ENCODE measurements at regions not wholly inside any gene's neighbourhood (a gene's known extent, or its start where the extent isn't known, plus 50 kb on each side); places are given as distances from the start of the nearest gene placed in this dataset.
"Not testable (repeated sequence)": the region's sequence is repeated elsewhere in the genome, so short reads cannot be mapped to it uniquely, and the experiment has no call there.

DNA sequence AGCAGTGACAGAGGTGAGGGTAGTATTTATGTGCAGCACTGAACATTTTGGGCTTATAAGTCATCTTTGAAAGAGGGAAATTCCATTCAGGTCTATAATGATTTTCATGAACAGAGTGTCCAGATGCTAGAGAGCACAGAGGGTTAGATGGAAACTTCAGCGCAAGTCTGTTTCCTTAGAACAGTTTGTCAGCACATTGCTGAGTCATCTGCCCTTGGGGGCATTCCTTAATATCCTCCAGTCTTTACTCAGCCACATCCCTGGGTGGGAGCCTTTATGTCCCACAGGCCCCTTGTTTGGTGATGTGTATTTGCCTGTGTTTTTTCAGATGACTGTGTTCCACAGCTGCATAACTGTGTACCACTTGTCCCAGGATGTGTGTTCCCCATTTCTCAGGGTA, 138.5 kb upstream of the S1PR3 start:
- Mint-ChIP-seq H3K4me1 (ENCODE audit: low read depth in 2 of 2) (no peaks in the 10 kb centered on the region), H3K9me3 (peaks cover 3 to 7% of the 10 kb centered on the region in 2 donors), H3K36me3 (ENCODE audit: insufficient read depth) (no peaks in the 10 kb centered on the region), H3K27ac (no peak overlapping the region), H3K4me3 (no peak overlapping the region), H3K27me3 (peaks cover 24 to 45% of the 10 kb centered on the region in 2 donors)
- DNase-seq (no peak), ATAC-seq (replicated peaks) (no peak)

DNA sequence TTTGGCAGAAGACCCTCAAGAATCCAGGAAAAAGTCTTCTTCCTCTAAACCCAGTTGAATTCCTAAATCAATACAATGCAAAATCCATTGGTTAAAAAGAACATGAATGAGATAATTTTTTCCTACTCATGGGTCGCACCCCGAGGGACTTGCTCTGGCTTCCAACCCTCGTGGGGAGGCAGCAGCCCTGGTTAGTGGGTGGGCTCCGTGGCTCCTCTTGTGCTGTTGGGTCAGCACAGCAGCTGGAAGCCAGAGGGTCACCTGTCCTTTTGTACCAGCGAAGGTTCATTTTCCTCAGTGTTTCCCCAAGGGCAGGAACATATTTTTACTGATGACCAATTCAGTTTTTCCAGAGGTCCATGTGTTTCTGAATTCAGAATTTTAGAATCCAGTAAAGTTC, 120.6 kb upstream of the S1PR3 start:
- H3K27me3 Mint-ChIP-seq: peaks cover 6 to 7% of the 10 kb centered on the region in 2 donors
- ATAC-seq (replicated peaks): no peak

DNA sequence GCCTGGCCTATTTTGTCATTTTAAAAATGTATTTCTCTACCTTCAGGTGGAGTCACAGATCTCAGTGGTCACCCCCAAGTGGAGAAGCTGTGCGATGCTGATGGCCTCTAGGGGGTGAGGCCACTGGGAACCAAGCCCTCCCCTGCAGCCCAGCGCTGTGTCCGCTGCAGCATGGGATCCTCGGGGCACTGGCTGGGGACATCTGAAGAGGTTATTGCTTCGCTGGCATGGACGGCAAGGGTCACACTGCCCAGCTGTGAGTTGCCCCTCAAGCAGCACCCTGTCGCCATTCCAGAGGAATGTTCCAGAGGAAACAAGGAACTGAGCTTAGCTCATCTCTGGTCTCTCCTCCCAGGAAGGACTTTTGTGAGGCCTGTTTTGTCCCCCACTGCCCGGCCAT, 119.6 kb upstream of the S1PR3 start:
- peaks cover 6 to 7% of the 10 kb centered on the region in 2 donors for H3K27me3 Mint-ChIP-seq
- no peak for DNase-seq
- no peaks in the 10 kb centered on the region for H3K36me3 Mint-ChIP-seq (ENCODE audit: insufficient read depth)
- H3K4me1 Mint-ChIP-seq (ENCODE audit: low read depth in 2 of 2): no peaks in the 10 kb centered on the region
- ATAC-seq (replicated peaks): no peak
- no peak overlapping the region for H3K27ac Mint-ChIP-seq
- H3K4me3 Mint-ChIP-seq: no peak overlapping the region
- peaks cover 0 to 6% of the 10 kb centered on the region in 2 donors for H3K9me3 Mint-ChIP-seq

More for the DNA sequence above, 120.6 kb upstream of the S1PR3 start:
- Mint-ChIP-seq H3K27ac (no peak overlapping the region), H3K4me3 (no peak overlapping the region), H3K9me3 (peaks cover 0 to 6% of the 10 kb centered on the region in 2 donors), H3K4me1 (ENCODE audit: low read depth in 2 of 2) (no peaks in the 10 kb centered on the region), H3K36me3 (ENCODE audit: insufficient read depth) (no peaks in the 10 kb centered on the region)
- DNase-seq: no peak

GRCh38 chr9:88872192-88872946, 118.9 kb upstream of the S1PR3 start:
- Mint-ChIP-seq H3K27me3 (peaks cover 7 to 9% of the 10 kb centered on the region in 2 donors), H3K4me3 (no peak overlapping the region), H3K36me3 (ENCODE audit: insufficient read depth) (no peaks in the 10 kb centered on the region), H3K4me1 (ENCODE audit: low read depth in 2 of 2) (no peaks in the 10 kb centered on the region), H3K27ac (no peak overlapping the region), H3K9me3 (peaks cover 0 to 6% of the 10 kb centered on the region in 2 donors)
- ATAC-seq (replicated peaks) (no peak), DNase-seq (no peak)

- Mint-ChIP-seq H3K4me1 (ENCODE audit: low read depth in 2 of 2) (no peaks in the 10 kb centered on the region), H3K27ac (no peak overlapping the region), H3K36me3 (ENCODE audit: insufficient read depth) (no peaks in the 10 kb centered on the region), H3K4me3 (no peak overlapping the region), H3K27me3 (peaks cover 15 to 16% of the 10 kb centered on the region in 2 donors), H3K9me3 (peaks cover 0 to 6% of the 10 kb centered on the region in 2 donors)
- DNase-seq: no peak
- no peak for ATAC-seq (replicated peaks)
Measured at GRCh38 chr9:88873635-88874034, 117.6 kb upstream of the S1PR3 start.

DNA sequence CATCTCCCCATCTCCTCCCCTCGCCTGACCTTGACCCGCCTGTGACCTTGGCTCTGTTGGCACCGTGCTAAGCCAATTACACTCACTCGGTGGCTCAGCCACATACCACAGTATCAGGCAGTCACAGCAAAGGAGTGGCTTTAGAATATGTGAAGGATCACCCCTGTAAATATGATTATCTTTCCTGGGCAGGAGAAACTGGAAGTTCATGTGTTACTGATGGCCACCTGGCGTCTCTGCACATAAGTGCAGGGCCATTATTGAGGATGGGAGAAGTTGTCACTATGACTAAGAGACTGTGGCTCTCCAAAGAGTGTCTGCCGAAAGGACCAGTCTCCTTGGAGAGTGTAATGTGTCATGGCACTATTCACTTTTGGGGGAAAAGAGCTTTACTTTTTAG, 116.9 kb upstream of the S1PR3 start:
- no peaks in the 10 kb centered on the region for H3K36me3 Mint-ChIP-seq (ENCODE audit: insufficient read depth)
- H3K27ac Mint-ChIP-seq: no peak overlapping the region
- H3K27me3 Mint-ChIP-seq: peaks cover 9 to 11% of the 10 kb centered on the region in 2 donors
- DNase-seq: no peak
- no peaks in the 10 kb centered on the region for H3K4me1 Mint-ChIP-seq (ENCODE audit: low read depth in 2 of 2)
- no peak overlapping the region for H3K4me3 Mint-ChIP-seq
- no peak for ATAC-seq (replicated peaks)
- H3K9me3 Mint-ChIP-seq: peaks cover 0 to 1% of the 10 kb centered on the region in 2 donors

- DNase-seq (no peak), ATAC-seq (replicated peaks) (no peak)
- Mint-ChIP-seq H3K27me3 (peaks cover 8 to 9% of the 10 kb centered on the region in 2 donors), H3K4me3 (no peak overlapping the region), H3K9me3 (no peaks in the 10 kb centered on the region), H3K27ac (no peak overlapping the region), H3K4me1 (ENCODE audit: low read depth in 2 of 2) (no peaks in the 10 kb centered on the region), H3K36me3 (ENCODE audit: insufficient read depth) (no peaks in the 10 kb centered on the region)
Measured at GRCh38 chr9:88875400-88876120, 115.7 kb upstream of the S1PR3 start.

GRCh38 chr9:88880199-88880598, 111.1 kb upstream of the S1PR3 start:
- ATAC-seq (replicated peaks) (no peak), DNase-seq (no peak)
- no peaks in the 10 kb centered on the region for H3K36me3 Mint-ChIP-seq (ENCODE audit: insufficient read depth)
- no peak overlapping the region for H3K4me3 Mint-ChIP-seq
- H3K4me1 Mint-ChIP-seq (ENCODE audit: low read depth in 2 of 2): no peaks in the 10 kb centered on the region
- H3K27ac Mint-ChIP-seq: no peak overlapping the region
- H3K27me3 Mint-ChIP-seq: peaks cover 8 to 9% of the 10 kb centered on the region in 2 donors
- peaks cover 2 to 6% of the 10 kb centered on the region in 2 donors for H3K9me3 Mint-ChIP-seq

DNA sequence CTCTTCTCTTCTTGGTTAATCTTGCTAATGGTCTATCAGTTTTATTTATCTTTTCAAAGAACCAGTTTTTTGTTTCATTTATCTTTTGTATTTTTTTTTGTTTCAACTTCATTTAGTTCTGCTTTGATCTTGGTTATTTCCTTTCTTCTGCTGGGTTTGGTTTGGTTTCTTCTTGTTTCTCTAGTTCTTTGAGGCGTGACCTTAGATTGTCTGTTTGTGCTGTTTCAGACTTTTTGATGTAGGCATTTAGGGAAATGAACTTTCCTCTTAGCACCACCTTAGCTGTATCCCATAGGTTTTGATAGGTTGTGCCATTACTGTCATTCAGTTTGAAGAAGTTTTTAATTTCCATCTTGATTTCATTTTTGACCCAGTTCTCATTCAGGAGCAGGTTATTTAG, 107.0 kb upstream of the S1PR3 start:
- not testable (repeated sequence) for H3K27ac Mint-ChIP-seq; DNase-seq; H3K9me3 Mint-ChIP-seq; H3K4me3 Mint-ChIP-seq; H3K36me3 Mint-ChIP-seq (ENCODE audit: insufficient read depth); ATAC-seq (replicated peaks); H3K4me1 Mint-ChIP-seq (ENCODE audit: low read depth in 2 of 2)
- peaks cover 7 to 10% of the 10 kb centered on the region in 2 donors for H3K27me3 Mint-ChIP-seq

- H3K4me1 Mint-ChIP-seq (ENCODE audit: low read depth in 2 of 2); H3K36me3 Mint-ChIP-seq (ENCODE audit: insufficient read depth); H3K4me3 Mint-ChIP-seq; H3K9me3 Mint-ChIP-seq; H3K27ac Mint-ChIP-seq; ATAC-seq (replicated peaks); DNase-seq: not testable (repeated sequence)
- peaks cover 10 to 14% of the 10 kb centered on the region in 2 donors for H3K27me3 Mint-ChIP-seq
Measured at GRCh38 chr9:88886762-88887161, 104.5 kb upstream of the S1PR3 start.

DNA sequence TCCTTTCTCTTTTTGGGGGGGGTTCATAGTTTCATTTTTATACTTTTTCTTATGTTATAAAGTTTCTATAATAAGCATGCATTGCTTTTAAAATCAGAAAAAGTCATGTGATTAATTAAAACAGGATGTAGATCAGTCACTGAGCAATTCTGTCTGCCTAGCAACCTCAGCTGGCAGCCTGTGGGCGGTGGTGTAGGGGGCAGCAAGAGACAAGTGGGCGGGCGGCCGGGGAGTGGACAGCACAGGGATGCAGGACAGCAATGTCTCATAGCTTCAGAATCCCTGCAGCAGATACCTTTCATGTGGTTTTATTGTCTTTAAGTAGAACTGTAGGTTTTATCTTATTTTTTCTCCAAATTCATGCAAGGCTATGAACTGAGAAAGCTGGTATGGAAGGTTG, 101.9 kb upstream of the S1PR3 start:
- H3K9me3 Mint-ChIP-seq: peaks cover 0 to 1% of the 10 kb centered on the region in 2 donors
- no peaks in the 10 kb centered on the region for H3K36me3 Mint-ChIP-seq (ENCODE audit: insufficient read depth)
- no peaks in the 10 kb centered on the region for H3K4me1 Mint-ChIP-seq (ENCODE audit: low read depth in 2 of 2)
- DNase-seq (no peak), ATAC-seq (replicated peaks) (no peak)
- no peak overlapping the region for H3K27ac Mint-ChIP-seq
- H3K27me3 Mint-ChIP-seq: peaks cover 25 to 26% of the 10 kb centered on the region in 2 donors
- H3K4me3 Mint-ChIP-seq: no peak overlapping the region

DNA sequence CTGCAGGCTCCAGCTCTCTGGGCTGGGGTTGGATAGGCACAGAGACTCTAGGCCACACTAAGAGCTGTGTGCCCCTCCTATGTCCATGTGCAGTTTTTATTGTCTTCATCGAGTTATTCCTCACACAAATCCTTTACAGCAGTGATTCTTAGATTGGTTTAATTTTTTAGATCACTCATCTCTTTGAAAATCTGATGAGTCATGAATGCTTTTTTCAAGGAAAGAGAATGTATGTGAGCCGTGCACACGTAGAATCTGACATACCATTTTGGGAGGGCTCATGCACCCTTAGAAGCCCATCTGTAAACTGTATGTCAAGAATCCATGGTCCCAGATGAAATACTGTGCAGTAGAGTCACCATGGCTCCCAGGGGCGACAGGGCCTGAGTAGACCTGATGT, 100.7 kb upstream of the S1PR3 start:
- Mint-ChIP-seq H3K27me3 (peaks cover 32 to 33% of the 10 kb centered on the region in 2 donors), H3K36me3 (ENCODE audit: insufficient read depth) (no peaks in the 10 kb centered on the region), H3K9me3 (no peaks in the 10 kb centered on the region), H3K27ac (no peak overlapping the region), H3K4me3 (no peak overlapping the region), H3K4me1 (ENCODE audit: low read depth in 2 of 2) (no peaks in the 10 kb centered on the region)
- ATAC-seq (replicated peaks) (no peak), DNase-seq (no peak)

DNA sequence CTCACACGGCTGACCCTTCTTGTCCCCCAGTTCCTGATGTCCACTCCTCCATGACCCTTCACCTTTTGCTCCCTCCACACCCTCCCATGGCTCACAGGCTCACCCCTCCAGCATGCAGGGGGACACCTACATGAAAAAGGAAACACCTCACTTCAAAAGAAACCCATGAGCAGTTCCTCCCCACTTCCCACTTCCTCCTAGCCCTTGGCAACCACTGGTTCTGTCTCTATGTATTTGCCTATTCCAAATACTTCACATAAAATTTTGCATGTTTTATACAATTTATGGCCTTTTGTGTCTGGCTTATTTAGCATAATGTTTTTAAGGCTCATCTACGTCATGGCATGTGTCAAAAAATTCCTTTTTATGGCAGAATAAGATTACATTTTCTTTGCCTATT, 100.2 kb upstream of the S1PR3 start:
- DNase-seq: no peak
- H3K4me1 Mint-ChIP-seq (ENCODE audit: low read depth in 2 of 2): no peaks in the 10 kb centered on the region
- H3K27me3 Mint-ChIP-seq: peaks cover 27 to 34% of the 10 kb centered on the region in 2 donors
- H3K36me3 Mint-ChIP-seq (ENCODE audit: insufficient read depth): no peaks in the 10 kb centered on the region
- H3K9me3 Mint-ChIP-seq: no peaks in the 10 kb centered on the region
- ATAC-seq (replicated peaks): no peak
- no peak overlapping the region for H3K27ac Mint-ChIP-seq
- no peak overlapping the region for H3K4me3 Mint-ChIP-seq

GRCh38 chr9:88892724-88893123, 98.5 kb upstream of the S1PR3 start:
- Mint-ChIP-seq H3K4me3 (no peak overlapping the region), H3K36me3 (ENCODE audit: insufficient read depth) (no peaks in the 10 kb centered on the region), H3K4me1 (ENCODE audit: low read depth in 2 of 2) (no peaks in the 10 kb centered on the region), H3K9me3 (no peaks in the 10 kb centered on the region), H3K27me3 (peaks cover 33 to 34% of the 10 kb centered on the region in 2 donors), H3K27ac (no peak overlapping the region)
- ATAC-seq (replicated peaks): no peak
- no peak for DNase-seq
